Pons (tissue), 1 donor: ENCODE measurements at regions not wholly inside any gene's neighbourhood (a gene's known extent, or its start where the extent isn't known, plus 50 kb on each side); places are given as distances from the start of the nearest gene placed in this dataset.
"Not testable (repeated sequence)": the region's sequence is repeated elsewhere in the genome, so short reads cannot be mapped to it uniquely, and the experiment has no call there.

Source experiments
- DNase-seq: peaks from one replicate; pipeline ENCODE4 v3.0.0-alpha.2; 2016; ENCODE audit warnings: low spot score

DNA sequence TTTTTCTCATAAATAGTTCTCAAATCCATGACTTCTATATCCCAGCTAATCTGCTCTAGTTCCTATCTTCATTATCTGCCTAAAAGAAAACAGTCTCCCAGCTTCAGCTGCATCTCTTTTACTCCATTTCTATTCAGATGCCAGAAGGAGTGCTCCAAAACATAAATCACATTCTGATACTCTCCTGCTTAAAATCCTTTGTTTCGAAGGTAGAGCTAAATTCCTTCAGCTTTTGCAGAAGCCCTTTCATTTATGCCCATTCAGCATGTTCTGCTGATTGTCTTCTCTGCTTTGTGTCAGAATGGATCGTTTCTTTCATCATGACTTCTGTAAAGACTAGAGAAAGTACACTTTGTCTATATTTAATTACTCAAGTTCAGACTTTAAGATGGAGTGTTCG, 440.1 kb upstream of the SMIM31 start:
- DNase-seq = no peak

DNA sequence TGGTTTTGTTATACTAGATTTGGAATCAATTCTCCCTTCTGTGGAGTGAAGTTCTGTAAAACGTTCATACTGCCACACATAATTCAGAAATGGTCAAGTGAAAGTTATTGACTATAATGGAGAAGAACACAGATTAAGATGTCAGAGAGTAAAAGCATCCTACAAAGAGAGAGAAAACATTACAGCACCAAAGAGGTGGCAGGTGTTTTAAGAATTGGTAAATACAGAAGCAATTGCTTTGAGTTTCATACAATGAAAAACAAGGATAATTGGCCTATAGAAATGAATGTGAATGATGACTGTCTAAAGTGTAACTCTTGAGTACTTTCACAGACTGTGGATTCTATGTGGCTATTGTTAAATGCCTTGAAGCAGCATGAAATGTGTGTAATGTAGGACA, 435.6 kb upstream of the SMIM31 start:
- no peak for DNase-seq

DNA sequence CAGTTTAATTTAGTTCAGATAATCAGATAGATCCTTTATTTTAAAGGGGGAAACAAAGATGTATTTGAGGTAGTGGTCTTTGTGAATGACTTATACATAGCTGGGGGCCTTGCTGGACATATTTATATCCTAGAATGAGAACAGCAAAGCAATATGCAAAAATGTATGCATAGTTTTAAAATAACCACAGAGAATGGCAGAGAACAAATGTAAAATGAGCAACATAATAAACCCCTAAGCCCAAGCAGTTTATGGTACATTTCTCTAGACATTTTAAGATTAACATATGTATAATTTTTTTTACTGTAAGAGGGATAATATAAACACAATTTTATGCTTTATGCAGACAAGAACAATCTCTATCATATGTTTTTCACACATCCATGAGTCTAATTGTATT, 434.2 kb upstream of the SMIM31 start:
- DNase-seq = no peak

DNA sequence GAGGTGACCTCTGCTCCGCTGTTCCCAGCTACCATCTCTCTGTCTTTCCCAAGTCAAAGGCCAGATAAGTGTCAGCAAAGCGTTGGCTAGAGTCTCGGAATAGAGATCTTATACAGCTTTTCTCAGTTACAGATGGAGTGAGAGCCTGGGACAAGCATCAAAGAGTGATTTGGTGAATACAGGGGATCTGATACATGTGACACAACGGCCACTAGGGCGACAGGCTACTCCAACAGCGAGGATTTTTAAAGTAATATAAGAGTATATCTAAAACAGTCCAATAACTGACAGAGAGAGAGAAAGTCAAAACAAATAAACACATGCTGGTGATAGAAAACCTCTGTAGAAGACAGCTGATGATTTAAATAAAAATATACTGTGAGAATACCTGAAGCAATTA, 433.1 kb upstream of the SMIM31 start:
- no peak for DNase-seq

DNA sequence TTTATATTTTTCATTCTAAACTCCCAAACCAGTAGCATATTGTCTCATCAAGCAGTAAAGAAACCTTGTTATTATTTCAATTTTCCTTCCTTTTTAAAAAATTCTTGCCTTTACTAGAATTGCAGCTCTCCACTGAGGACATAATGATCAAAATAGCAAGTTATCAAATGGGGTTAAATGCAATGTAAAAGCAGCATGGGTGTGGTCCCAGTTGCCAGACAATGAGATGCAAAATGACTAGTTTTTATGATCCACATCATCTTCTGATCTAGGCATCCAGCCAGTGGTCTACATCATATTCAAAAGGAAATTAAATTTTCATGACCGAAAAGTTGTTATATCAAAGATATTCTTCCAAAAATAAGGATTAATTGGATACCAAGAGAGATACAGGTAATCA, 427.9 kb upstream of the SMIM31 start:
- no peak for DNase-seq

DNA sequence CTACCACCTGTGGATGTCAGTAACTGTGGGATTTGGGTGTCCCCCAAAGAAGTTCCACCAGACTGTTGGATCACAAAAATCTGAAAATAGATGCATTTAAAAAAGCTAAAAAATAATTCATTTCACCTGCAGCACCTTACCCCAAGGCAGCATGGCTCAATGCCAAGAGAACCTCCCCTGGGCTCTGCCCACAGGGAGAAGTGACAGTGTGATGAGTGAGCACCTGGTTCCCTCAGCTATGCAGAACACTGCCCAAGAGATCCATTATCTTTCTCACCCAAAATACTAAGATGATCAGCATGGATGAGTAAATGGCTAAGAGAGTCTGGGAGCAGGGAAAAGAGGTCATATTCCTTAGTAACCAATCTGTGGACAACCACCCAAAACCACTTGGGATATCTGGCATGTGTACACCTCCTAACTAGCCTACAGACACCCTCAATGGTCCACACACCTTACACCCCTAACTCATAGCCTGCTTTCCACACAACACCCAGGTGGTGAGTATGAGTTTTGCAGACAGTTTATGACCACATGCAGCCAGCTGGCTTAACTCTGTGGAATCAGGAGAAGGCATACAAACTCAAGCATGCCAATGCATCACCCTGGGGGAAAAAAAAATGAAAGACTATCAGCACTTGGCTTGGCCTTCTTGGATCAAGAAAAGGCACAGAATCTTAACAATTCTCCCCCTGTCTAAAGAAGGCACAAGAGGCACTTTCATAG, 416.5 kb upstream of the SMIM31 start:
- DNase-seq = no peak

DNA sequence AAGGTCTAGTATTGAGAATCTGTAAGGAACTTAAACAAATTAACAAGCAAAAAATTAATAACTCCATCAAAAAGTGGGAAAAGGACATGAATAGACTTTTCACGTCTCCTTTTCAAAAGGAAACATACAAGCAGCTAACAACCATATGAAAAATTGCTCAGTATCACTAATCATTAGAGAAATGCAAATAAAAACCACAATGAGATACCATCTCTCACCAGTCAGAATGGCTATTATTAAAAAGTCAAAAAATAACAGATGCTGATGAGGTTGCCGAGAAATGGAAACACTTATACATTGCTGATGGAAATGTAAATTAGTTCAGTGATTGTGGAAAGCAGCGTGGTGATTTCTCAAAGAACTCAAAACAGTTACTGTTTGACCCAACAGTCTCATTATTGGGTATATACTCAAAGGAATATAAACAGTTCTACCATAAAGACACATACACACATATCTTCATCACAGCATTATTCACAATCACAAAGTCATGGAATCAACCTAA, 410.4 kb upstream of the SMIM31 start:
- DNase-seq = no peak

DNA sequence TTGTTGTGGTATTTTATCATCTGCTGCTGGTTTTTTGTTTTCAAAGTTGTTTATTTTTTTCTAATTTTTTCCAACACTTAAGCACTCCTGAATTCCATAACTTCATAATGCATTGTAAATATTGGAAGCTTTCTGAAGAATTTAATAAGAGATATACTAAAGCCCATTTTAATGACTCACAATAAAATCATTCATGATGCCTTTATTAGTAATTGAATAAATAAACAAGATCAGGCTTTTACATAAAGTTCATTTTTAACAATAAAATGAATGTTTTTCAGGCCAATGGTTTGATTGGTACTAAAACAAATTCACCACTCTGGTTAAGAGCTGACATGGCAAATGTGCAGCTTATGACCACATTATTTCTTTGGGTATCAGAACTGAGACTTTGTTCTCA, 408.2 kb upstream of the SMIM31 start:
- DNase-seq = no peak

DNA sequence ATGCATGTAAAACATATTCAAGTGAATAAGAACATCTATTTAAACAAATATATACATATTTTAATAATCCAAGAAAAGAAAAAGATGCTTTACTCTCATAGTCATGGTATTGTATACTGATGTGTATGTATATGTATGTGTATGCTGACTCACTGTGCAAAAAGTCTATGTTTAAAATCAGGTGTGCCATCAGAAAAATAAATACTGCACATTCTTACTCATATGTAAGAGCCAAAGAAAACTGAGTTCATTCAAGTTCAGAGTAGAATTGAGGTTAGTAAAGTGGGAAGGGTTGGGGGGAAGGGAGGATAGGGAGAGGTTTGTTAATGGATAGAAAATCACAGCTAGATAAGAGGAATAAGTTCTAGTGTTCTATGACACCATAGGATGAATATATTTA, 403.9 kb upstream of the SMIM31 start:
- DNase-seq = no peak

DNA sequence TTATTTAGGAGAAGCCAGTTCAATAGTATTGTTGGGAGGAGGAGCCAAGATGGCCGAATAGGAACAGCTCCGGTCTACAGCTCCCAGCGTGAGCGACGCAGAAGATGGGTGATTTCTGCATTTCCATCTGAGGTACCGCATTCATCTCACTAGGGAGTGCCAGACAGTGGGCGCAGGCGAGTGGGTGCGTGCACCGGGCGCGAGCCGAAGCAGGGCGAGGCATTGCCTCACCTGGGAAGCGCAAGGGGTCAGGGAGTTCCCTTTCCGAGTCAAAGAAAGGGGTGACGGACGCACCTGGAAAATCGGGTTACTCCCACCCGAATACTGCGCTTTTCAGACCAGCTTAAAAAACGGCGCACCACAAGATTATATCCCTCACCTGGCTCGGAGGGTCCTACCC, 403.2 kb upstream of the SMIM31 start:
- DNase-seq = not testable (repeated sequence)

DNA sequence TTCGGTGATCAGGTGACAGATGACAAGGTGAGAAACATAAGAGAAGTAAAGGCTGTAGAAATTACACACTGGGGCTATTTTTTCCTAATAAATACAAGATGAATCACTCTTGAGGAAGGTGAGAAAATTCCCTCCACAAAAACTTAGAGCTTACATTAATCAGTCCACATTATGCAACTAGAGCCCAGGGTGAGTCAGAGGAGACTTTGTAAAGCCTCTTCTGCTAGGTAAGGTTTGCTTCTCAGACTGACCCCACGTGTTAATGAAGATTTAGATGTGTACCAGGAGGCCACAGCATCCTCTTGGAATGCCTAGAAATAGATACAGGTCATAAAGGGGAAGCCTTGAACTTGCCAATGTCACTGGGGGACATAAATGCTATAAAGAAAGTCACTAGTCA, 396.0 kb upstream of the SMIM31 start:
- DNase-seq = no peak

DNA sequence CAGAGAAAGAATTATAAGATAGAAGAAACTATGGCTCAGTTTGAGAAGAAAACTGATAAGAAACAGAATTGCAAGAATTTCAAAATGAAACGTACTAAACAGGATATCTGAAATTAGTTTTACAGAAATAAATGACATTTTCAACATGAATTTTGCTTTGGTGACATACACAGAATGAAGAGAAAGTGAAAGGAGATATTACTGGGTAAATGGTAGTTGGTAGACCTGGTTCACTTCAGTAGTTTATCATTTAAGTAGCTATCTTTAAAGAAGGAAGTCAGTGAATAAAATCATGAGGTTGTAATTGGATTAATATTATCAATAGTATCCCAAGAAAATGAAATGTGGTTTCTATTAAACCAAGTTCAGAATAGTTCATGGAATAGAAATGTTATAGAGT, 395.5 kb upstream of the SMIM31 start:
- DNase-seq = no peak

DNA sequence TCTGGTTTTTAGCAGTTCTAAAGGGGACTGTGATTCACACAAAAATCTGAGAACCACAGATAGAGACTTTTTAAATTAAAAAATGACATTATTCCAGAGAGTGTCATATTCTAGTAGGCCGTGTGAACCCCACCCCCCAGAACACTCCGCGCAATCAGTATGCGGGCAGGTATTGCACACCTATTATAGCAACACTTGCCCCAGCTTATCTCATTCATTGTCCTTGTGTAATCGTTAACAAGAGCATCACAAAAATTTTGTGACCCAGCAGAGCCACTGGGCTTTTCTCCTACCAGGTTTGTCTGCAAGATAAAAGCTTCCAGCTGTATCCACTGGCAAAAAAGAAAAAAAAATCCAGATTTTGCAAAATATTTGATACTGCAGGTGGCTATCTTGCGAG, 394.1 kb upstream of the SMIM31 start:
- no peak for DNase-seq

DNA sequence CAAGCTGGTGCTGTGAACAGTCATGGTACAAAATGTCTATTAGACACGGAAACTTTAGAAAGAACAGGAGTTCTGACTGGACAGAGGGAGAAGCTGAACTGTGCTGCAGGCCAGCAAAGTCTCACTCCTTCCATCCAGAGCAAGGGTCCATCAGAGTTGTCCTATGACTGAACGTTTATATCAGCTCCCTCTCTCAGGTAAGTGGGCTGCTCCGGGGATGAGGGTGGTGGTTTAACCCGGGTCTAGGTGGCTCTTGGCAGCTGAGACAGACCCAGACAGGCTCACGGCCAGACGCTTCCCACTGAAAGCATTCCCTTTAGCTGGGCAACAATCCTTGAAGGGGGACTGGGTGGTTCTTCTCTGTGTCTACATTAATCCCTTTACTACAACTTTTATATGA, 385.0 kb upstream of the SMIM31 start:
- no peak for DNase-seq

DNA sequence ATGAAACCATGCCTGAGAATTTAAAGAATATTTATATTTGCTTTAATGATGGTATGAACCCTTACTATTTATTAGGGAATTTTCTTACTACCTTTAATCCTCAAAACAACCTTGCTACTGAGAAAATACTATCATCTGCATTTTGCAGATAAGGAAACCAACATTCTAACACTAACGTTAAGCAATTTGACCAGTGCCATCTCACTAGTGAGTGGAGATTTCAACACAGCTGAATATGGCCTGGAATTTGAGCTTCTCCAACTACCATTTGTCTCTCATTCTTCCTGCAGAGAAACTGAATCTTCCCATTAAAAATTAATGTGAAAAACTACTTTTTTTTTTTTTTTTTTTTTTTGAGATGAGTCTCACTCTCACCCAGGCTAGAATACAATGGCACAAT, 380.9 kb upstream of the SMIM31 start:
- no peak for DNase-seq

DNA sequence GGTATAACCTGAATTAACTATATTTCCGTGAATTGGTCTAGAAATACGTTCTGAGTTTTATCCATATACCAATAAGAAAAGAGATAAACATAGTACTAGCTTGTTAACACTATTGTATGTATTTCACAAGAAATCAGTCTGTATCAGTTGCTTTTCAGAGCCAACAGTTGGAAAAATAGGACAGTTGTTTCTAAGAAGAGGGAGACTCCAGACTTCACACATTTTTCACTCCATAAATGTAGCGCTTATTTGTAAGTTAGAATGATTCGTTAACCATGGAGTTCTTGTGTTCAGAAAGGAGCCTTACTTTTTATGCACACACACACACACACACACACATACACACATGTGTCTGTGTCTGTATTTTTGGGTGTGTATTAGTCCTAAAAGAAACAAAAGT, 376.7 kb upstream of the SMIM31 start:
- DNase-seq = no peak

DNA sequence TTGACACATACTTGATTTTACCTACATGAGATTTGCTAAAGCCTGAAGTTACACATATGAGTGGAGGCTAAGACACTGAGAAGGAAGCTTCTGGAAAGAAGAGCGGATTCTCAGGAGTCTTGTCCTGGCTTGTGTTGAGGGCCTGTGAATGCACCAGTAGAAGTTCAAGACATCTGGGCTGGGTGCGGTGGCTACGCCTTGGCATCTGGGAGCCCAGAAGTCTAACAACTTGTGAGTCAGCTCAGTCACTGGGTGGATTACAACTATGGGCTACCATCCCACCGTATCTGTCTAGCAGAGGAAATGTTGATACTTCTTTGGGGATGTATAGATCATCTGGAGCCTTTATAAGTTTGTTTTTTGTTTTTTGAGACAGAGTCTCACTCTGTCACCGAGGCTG, 375.6 kb upstream of the SMIM31 start:
- DNase-seq = no peak

DNA sequence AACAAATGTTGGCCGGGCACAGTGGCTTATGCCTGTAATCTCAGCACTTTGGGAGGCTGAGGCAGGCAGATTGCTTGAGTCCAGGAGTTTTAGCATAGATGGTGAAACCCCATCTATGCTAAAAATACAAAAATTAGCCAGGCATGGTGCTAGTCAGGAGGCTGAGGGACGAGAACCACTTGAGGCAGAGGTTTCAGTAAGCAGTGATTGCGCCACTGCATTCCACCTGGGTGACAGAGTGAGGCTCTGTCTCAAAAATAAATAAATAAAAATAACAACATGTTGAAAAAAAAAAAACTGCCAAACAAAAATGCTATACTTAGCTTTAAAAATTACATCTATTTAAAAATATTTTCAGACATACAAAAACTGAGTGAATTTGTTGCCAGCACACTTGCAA, 374.2 kb upstream of the SMIM31 start:
- DNase-seq = no peak

DNA sequence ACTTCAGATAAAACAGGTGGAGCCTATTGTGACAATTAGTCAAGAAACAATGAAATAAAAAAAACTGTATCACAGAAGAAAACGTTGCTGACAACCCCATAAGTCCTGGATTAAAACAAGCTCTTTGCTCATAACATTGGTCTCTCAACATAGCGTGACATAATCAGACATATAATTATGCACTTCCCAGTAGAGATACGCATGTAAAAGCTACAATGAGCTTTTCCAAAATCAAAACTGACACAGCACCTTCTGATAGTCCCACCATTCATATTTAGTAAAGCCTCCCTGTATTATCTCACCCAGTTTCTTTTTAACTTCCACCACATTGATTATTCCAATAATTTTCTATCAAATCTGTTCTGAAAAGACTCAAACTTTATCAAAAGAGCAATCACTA, 372.1 kb upstream of the SMIM31 start:
- peak; percentile 51 for DNase-seq

DNA sequence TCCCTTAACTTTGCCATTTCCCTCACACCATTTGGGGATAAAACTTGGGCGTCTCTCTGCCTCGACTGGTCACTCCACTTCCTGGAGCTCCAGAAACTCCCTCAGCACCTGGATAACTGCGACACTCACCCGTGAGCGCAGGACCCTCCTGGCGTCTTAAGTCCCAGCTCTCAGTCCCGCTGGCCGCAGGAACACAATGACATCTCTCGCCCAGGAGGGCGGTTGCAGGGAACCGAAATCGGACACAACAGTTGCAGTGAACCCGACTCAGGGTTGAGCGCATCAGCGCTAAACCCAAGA, 370.9 kb upstream of the SMIM31 start:
- DNase-seq = no peak

DNA sequence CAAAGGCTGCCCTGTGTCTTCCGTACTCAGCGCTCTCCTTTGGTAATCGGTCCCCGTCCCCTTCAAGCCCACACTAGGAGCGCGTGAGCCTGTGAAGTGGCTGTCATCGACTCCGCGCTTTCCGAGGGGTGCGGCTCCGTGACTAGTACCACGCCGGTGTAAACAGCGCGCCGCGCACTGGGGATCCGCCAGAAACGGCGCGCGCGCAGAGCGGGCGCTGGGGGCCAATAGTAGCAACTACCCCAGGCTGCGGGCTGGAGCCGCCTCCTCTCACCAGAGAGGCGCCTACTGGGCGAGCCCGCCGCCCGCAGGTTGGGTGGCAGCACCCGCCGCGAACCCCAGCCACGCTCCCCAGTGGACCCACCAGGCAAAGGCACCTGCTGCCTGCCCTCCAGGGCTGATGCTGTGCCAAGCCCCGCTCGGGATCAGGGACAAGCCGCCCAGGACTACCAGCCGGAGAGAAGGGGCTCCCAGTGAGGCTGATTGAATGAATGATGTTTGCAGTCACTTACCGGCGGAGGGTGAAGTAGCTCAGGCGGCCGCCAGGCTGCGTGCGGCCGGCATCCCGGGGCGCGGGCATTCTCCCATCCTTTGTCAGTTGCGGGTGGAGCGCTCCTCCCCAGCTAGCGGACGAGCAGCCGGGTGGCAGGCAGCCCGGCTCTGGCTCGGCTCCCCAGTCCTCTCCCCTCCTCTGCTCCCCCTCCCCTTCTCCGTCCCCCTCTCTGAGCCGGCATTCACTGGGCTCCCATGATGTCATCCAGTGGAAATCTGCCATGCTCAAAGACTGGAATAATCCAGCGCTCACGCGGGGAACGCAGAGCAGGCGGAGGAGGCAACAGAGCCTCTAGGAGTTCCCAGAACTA, 370.3 kb upstream of the SMIM31 start:
- peak; percentile 98 for DNase-seq

DNA sequence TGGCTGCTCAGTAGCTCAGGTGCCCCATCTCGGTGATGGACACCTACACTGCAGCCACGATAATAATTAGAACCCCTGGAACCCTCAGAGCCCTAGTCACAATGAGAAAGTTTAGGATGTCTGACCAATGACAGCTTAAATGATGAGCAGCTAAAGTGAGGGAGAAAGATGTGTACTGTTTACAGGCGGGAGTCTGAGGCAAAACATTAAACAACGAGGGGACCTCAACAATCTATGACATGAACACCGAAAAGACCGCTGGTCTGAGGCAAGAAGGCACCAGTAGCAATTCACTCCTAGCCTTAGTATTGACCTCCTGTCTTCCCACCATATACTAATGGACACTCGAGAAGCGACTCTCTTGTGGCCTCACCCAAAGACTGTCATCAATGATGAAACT, 369.5 kb upstream of the SMIM31 start:
- DNase-seq = peak; percentile 56

DNA sequence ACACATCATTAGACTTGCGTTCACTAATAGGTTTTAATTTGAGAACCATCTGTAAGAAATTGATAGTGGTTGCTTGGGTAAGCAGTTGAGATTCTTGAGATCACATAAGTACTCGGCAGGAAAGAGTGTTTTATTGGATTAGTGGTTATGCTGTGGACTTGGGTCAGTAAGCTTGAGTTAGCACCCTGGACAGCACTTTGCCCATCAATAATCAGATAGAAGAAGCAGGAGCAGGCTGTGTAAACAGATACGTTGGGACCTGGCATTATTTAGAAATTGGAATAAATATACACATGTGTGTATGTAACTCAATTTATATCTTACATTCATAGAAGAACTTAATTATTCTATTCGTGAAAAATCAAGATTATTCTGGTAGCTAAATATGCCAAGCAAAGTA, 357.5 kb upstream of the SMIM31 start:
- DNase-seq = no peak

DNA sequence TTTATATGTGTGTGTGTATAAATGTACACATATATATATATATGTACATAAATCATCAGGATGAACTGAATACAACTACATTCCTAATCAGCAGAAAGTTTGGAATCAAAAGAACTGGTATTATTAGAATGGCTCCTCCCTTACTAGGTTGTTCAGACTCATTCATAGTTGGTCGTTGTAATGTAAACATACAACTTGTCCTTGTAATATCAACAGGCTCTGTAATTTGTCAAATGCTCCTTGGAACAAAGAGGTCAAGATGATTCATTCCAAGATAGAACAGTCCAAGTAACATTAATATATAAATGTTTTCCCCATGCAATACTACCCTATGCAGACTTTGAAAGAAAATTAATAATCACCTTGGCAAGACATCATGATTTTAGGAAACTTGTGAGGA, 351.4 kb upstream of the SMIM31 start:
- DNase-seq = no peak
